H1 (cell line): ENCODE measurements at regions not wholly inside any gene's neighbourhood (a gene's known extent, or its start where the extent isn't known, plus 50 kb on each side); places are given as distances from the start of the nearest gene placed in this dataset.

Source experiments
- CTCF ChIA-PET: fragments of 300-600 bp; sonication (Branson Sonifier 250); formaldehyde crosslinking; loops from one replicate; lab custom pipeline; 2021; ENCODE audit not compliant: partially characterized antibody; lab: Charles Lee
- POLR2A ChIA-PET: fragments of 300-600 bp; sonication (Branson Sonifier 250); formaldehyde crosslinking; loops from one replicate; lab custom pipeline; 2021; ENCODE audit warnings: inconsistent platforms; ENCODE audit not compliant: partially characterized antibody; lab: Charles Lee
- DNase-seq, 2 experiments: peaks; one replicate each; pipeline versions ENCODE4 v3.0.0 to v3.0.0-alpha.2; 2010 to 2022; ENCODE audit warnings: low spot score in 2 of 2, low read depth in 1 of 2, mixed read lengths in 1 of 2
- FAIRE-seq: peaks from 2 replicates; lab custom pipeline; 2011; peaks lifted over from hg19 to GRCh38; lab: Jason Lieb, UNC
- H2AFZ ChIP-seq: 2 replicates; pipeline ENCODE4 v1.8.1; 2012; ENCODE audit warnings: low read length, inconsistent platforms
- H2AK5ac ChIP-seq: 2 replicates; pipeline ENCODE4 v1.6.1; 2013; ENCODE audit warnings: low read depth, low read length
- H2BK120ac ChIP-seq: replicated peaks from 2 replicates; pipeline ENCODE3; 2013; ENCODE audit warnings: low read depth, low read length, inconsistent platforms
- H2BK12ac ChIP-seq: 2 replicates; pipeline ENCODE4 v1.6.1; 2013; ENCODE audit warnings: low read depth, low read length
- H2BK15ac ChIP-seq: 2 replicates; pipeline ENCODE4 v1.6.1; 2013; ENCODE audit warnings: low read length
- H2BK20ac ChIP-seq: 2 replicates; pipeline ENCODE4 v1.6.1; 2013; ENCODE audit warnings: low read length
- H2BK5ac ChIP-seq: 2 replicates; pipeline ENCODE4 v1.6.1; 2013; ENCODE audit warnings: low read depth, low read length
- H3K14ac ChIP-seq: 2 replicates; pipeline ENCODE4 v1.6.1; 2013; ENCODE audit warnings: inconsistent platforms; ENCODE audit not compliant: insufficient read length
- H3K18ac ChIP-seq: 2 replicates; pipeline ENCODE4 v1.6.1; 2013; ENCODE audit warnings: low read length; ENCODE audit errors: extremely low read depth
- H3K23ac ChIP-seq: 2 replicates; pipeline ENCODE4 v1.6.1; 2013; ENCODE audit warnings: inconsistent platforms; ENCODE audit not compliant: insufficient read length
- H3K23me2 ChIP-seq: 2 replicates; pipeline ENCODE4 v1.6.1; 2013; ENCODE audit warnings: low read depth, low read length
- H3K27ac ChIP-seq: 2 replicates; pipeline ENCODE4 v1.6.1; 2011; ENCODE audit warnings: low read depth, low read length, inconsistent platforms
- H3K27me3 ChIP-seq, 4 experiments: replicated peaks in 1 of 4; 1 replicate in 1 of 4; 2 replicates in 3 of 4; pipeline versions ENCODE4 v1.6.1 to v1.8.1; 2011 to 2013; ENCODE audit warnings: low read length in 3 of 4, mild to moderate bottlenecking in 3 of 4, inconsistent platforms in 2 of 4, mixed read lengths in 2 of 4, moderate library complexity in 1 of 4; ENCODE audit not compliant: control insufficient read depth in 3 of 4, insufficient read depth in 3 of 4; ENCODE audit errors: extremely low read depth in 1 of 4
- H3K36me3 ChIP-seq, 4 experiments: 2 replicates each; pipeline versions ENCODE4 v1.6.1 to v1.8.1; 2011 to 2013; ENCODE audit warnings: mild to moderate bottlenecking in 4 of 4, low read length in 3 of 4, moderate library complexity in 2 of 4, control low read depth in 1 of 4, inconsistent platforms in 1 of 4; ENCODE audit not compliant: insufficient read depth in 4 of 4, control insufficient read depth in 2 of 4
- H3K4ac ChIP-seq: replicated peaks from 2 replicates; pipeline ENCODE3; 2013; ENCODE audit warnings: low read length, low read depth, mixed read lengths, inconsistent platforms; ENCODE audit not compliant: insufficient read length
- H3K4me1 ChIP-seq, 4 experiments: replicated peaks in 1 of 4; 1 replicate in 1 of 4; 2 replicates in 3 of 4; pipeline versions ENCODE4 v1.6.1 to v1.8.1; 2011 to 2013; ENCODE audit warnings: low read length in 3 of 4, inconsistent platforms in 2 of 4, mixed read lengths in 1 of 4; ENCODE audit not compliant: insufficient read depth in 4 of 4, control insufficient read depth in 3 of 4
- H3K4me2 ChIP-seq, 2 experiments: 2 replicates each; pipeline versions ENCODE4 v1.6.1 to v1.8.1; 2011 to 2013; ENCODE audit warnings: low read depth in 2 of 2, low read length in 2 of 2, control low read depth in 1 of 2, inconsistent platforms in 1 of 2, mild to moderate bottlenecking in 1 of 2; ENCODE audit not compliant: insufficient read depth in 1 of 2
- H3K4me3 ChIP-seq, 4 experiments: fragments of 200-600, 300-600 bp in 1 of 4; sonication (generic), shearing (Covaris generic), sonication (Bioruptor Twin) in 1 of 4; 2 replicates each; pipeline versions ENCODE4 v1.5.1 to v1.8.1; 2011 to 2016; ENCODE audit warnings: low read length in 4 of 4, low read depth in 3 of 4, control low read depth in 2 of 4, inconsistent platforms in 2 of 4, mild to moderate bottlenecking in 2 of 4, mixed read lengths in 1 of 4, moderate library complexity in 1 of 4; ENCODE audit not compliant: insufficient read depth in 2 of 4; ENCODE audit errors: extremely low read depth in 1 of 4
- H3K56ac ChIP-seq: replicated peaks from 2 replicates; pipeline ENCODE3; 2013; ENCODE audit warnings: low read depth, mild to moderate bottlenecking, mixed read lengths, low read length, inconsistent platforms; ENCODE audit not compliant: insufficient read length
- H3K79me1 ChIP-seq: 2 replicates; pipeline ENCODE4 v1.6.1; 2013; ENCODE audit warnings: low read depth, low read length, control low read depth
- H3K79me2 ChIP-seq, 2 experiments: 2 replicates each; pipeline versions ENCODE4 v1.6.1 to v1.8.1; 2012 to 2013; ENCODE audit warnings: low read length in 2 of 2, mild to moderate bottlenecking in 2 of 2, inconsistent platforms in 1 of 2; ENCODE audit not compliant: insufficient read depth in 2 of 2, control insufficient read depth in 1 of 2
- H3K9ac ChIP-seq, 4 experiments: replicated peaks in 1 of 4; 1 replicate in 1 of 4; 2 replicates in 3 of 4; pipeline versions ENCODE4 v1.6.1 to v1.8.1; 2011 to 2013; ENCODE audit warnings: low read depth in 3 of 4, low read length in 3 of 4, control low read depth in 2 of 4, mild to moderate bottlenecking in 2 of 4, moderate library complexity in 2 of 4, inconsistent platforms in 1 of 4; ENCODE audit errors: extremely low read depth in 1 of 4
- H3K9me3 ChIP-seq, 2 experiments: 2 replicates each; pipeline versions ENCODE4 v1.6.1 to v1.8.1; 2012 to 2013; ENCODE audit warnings: mild to moderate bottlenecking in 2 of 2, moderate library complexity in 2 of 2, control low read depth in 1 of 2, inconsistent platforms in 1 of 2, low read depth in 1 of 2, low read length in 1 of 2, mixed read lengths in 1 of 2; ENCODE audit not compliant: insufficient read depth in 2 of 2
- H4K20me1 ChIP-seq, 2 experiments: replicated peaks in 1 of 2; 2 replicates each; pipeline versions ENCODE3 to v1.8.1; 2011 to 2013; ENCODE audit warnings: inconsistent platforms in 2 of 2, low read length in 2 of 2, mild to moderate bottlenecking in 1 of 2; ENCODE audit not compliant: insufficient read depth in 2 of 2, control insufficient read depth in 1 of 2
- H4K5ac ChIP-seq: 2 replicates; pipeline ENCODE4 v1.6.1; 2013; ENCODE audit warnings: low read length, low read depth, mixed read lengths, inconsistent platforms; ENCODE audit not compliant: insufficient read length
- H4K8ac ChIP-seq: 2 replicates; pipeline ENCODE4 v1.8.0; 2013; ENCODE audit warnings: mild to moderate bottlenecking, moderate library complexity, low read length, inconsistent platforms; ENCODE audit not compliant: insufficient read depth; ENCODE audit errors: extremely low read depth
- H4K91ac ChIP-seq: replicated peaks from 2 replicates; pipeline ENCODE3; 2013; ENCODE audit warnings: low read length, mixed read lengths, inconsistent platforms; ENCODE audit not compliant: insufficient read length
- BRCA1 ChIP-seq: IDR thresholded peaks from 2 replicates; pipeline ENCODE4 v1.6.1; 2012; ENCODE audit warnings: low read depth, low read length, improper control_type of control experiment
- CBX8 ChIP-seq: fragments of 300-800, 300-1000 bp; sonication (generic); IDR thresholded peaks from 2 replicates; pipeline ENCODE4 v1.7.1; 2016; ENCODE audit warnings: low read depth, low read length, borderline replicate concordance
- CEBPB ChIP-seq: IDR thresholded peaks from 2 replicates; pipeline ENCODE4 v1.6.1; 2012; ENCODE audit warnings: low read depth, low read length
- FOSL1 ChIP-seq: IDR thresholded peaks from 2 replicates; pipeline ENCODE4 v1.6.1; 2011; ENCODE audit warnings: mild to moderate bottlenecking, low read depth, low read length, moderate library complexity; ENCODE audit not compliant: insufficient read depth
- HDAC2 ChIP-seq, 2 experiments: fragments of 300-600 bp in 1 of 2; sonication (generic) in 1 of 2; IDR thresholded peaks; 2 replicates each; pipeline ENCODE4 v1.6.1; 2011 to 2012; ENCODE audit warnings: low read depth in 2 of 2, low read length in 2 of 2, mild to moderate bottlenecking in 2 of 2, moderate library complexity in 2 of 2, borderline replicate concordance in 1 of 2, inconsistent platforms in 1 of 2
- JUN ChIP-seq: IDR thresholded peaks from 2 replicates; pipeline ENCODE4 v1.6.1; 2011; ENCODE audit warnings: low read depth, mild to moderate bottlenecking, improper control_type of control experiment, low read length
- KDM5A ChIP-seq: fragments of 200-600 bp; IDR thresholded peaks from 2 replicates; pipeline ENCODE4 v1.7.1; 2012; ENCODE audit warnings: mild to moderate bottlenecking, low read length, inconsistent platforms, mixed read lengths
- POLR2A ChIP-seq, 2 experiments: IDR thresholded peaks; 1 replicate in 1 of 2; 2 replicates in 1 of 2; pipeline ENCODE4 v1.6.1; 2011; ENCODE audit warnings: low read depth in 2 of 2, low read length in 2 of 2, mild to moderate bottlenecking in 2 of 2; ENCODE audit errors: control extremely low read depth in 1 of 2
- RAD21 ChIP-seq, 2 experiments: IDR thresholded peaks in 1 of 2; conservative IDR thresholded peaks in 1 of 2; 2 replicates each; pipeline ENCODE4 v1.6.1; 2011; ENCODE audit warnings: low read depth in 2 of 2, low read length in 2 of 2, improper control_type of control experiment in 1 of 2, inconsistent platforms in 1 of 2, mild to moderate bottlenecking in 1 of 2, moderate library complexity in 1 of 2
- RBBP5 ChIP-seq: IDR thresholded peaks from 2 replicates; pipeline ENCODE4 v1.7.1; 2012; ENCODE audit warnings: low read depth, mild to moderate bottlenecking, inconsistent platforms, low read length, moderate library complexity, borderline replicate concordance
- SP2 ChIP-seq: IDR thresholded peaks from 2 replicates; pipeline ENCODE4 v1.6.1; 2012; ENCODE audit warnings: mild to moderate bottlenecking, low read length, inconsistent platforms
- SP4 ChIP-seq: IDR thresholded peaks from 2 replicates; pipeline ENCODE4 v1.6.1; 2012; ENCODE audit warnings: low read length, inconsistent platforms
- TAF7 ChIP-seq: optimal IDR thresholded peaks from 2 replicates; pipeline ENCODE3; 2011; ENCODE audit warnings: low read depth, mild to moderate bottlenecking, inconsistent platforms, low read length, moderate library complexity, borderline replicate concordance
- TEAD4 ChIP-seq: IDR thresholded peaks from 2 replicates; pipeline ENCODE4 v1.6.1; 2012; ENCODE audit warnings: low read depth, low read length, inconsistent platforms, mixed read lengths
- WGBS, 2 experiments: shearing (Covaris generic) in 1 of 2; methylation state at CpG; one replicate each; pipeline versions ENCODE4 v1.1.6 to v1.1.7; 2013 to 2015; ENCODE audit warnings: low lambda C conversion rate in 2 of 2, mixed read lengths in 2 of 2, inconsistent platforms in 1 of 2, low coverage in 1 of 2, missing lambda C conversion rate in 1 of 2; ENCODE audit not compliant: insufficient replicate concordance in 2 of 2, insufficient coverage in 1 of 2, insufficient read length in 1 of 2; ENCODE audit errors: extremely low coverage in 1 of 2, missing lambda C conversion rate in 1 of 2; 5-methylcytosine and 5-hydroxymethylcytosine counted together
- TF ChIP-seq, protein P1 (sequence below): IDR thresholded peaks from 2 replicates; pipeline ENCODE4 v1.6.1; 2012; ENCODE audit warnings: inconsistent platforms

DNA sequence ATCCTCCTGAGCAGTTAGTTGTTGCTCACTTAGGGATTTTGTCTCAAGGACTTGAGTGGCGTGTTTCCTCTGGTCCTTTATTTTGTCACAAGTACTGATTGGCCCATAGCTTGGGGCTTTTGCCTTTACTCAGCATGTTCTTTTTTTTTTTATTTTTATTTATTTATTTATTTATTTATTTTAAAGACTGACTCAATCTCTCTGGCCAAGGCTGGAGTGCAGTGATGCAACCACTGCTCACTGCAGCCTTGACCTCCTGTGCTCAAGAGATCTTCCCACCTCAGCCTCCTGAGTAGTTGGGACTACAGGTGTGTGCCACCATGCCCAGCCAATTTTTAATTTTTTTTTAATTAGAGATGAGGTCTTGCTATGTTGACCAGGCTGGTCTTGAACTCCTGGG, 223.9 kb upstream of the TPM1 start:
- ChIA-PET POLR2A (no interaction called here), CTCF (interaction anchor here (1.3 to 2.2 kb wide), 4 partner anchors 8 to 77 kb away, joined by 3 to 5 read pairs (median 4); no protein-coding TSS in a partner anchor)
- no peak overlapping the region for H3K4ac ChIP-seq
- H3K79me1 ChIP-seq = no peaks in the 10 kb centered on the region
- no peak overlapping the region for H3K27ac ChIP-seq
- H3K23me2 ChIP-seq = no peaks in the 10 kb centered on the region; the same call in 1 of the 2 replicates
- H4K8ac ChIP-seq = no peak overlapping the region
- no peaks in the 10 kb centered on the region for H3K36me3 ChIP-seq
- H2AK5ac ChIP-seq = no peak overlapping the region
- H4K5ac ChIP-seq = no peak overlapping the region
- no peak for FAIRE-seq
- no peaks in the 10 kb centered on the region for H3K79me2 ChIP-seq
- no peaks in the 10 kb centered on the region for H3K27me3 ChIP-seq
- WGBS, 2 experiments = 94% methylated on average over 1 of the region's 1 CpG; no CpG with 5 or more reads in 1 of the 2 experiments
- H3K23ac ChIP-seq = no peak overlapping the region
- H4K20me1 ChIP-seq = no peaks in the 10 kb centered on the region
- H3K56ac ChIP-seq = no peak overlapping the region
- no peak overlapping the region for H3K14ac ChIP-seq
- no peak overlapping the region for H4K91ac ChIP-seq
- no peaks in the 10 kb centered on the region for H3K9me3 ChIP-seq
- H3K4me3 ChIP-seq = no peak overlapping the region
- no peak overlapping the region for H2BK15ac ChIP-seq
- H2BK5ac ChIP-seq = no peak overlapping the region
- H3K9ac ChIP-seq = no peak overlapping the region
- H2BK20ac ChIP-seq = no peak overlapping the region
- no peak overlapping the region for H2BK120ac ChIP-seq
- H3K4me1 ChIP-seq = no peaks in the 10 kb centered on the region
- no peak for DNase-seq
- H2AFZ ChIP-seq = no peak overlapping the region
- H2BK12ac ChIP-seq = no peak overlapping the region
- H3K4me2 ChIP-seq = no peak overlapping the region
- H3K18ac ChIP-seq = no peak overlapping the region
- no peak for TF ChIP-seq HDAC2 (IDR thresholded peaks at IDR 0.05; ENCODE audit: borderline replicate concordance in 1 of 2, low read depth in 2 of 2, low read length in 2 of 2)
- TF ChIP-seq POLR2A (IDR thresholded peaks at IDR 0.05; ENCODE audit: control extremely low read depth in 1 of 2, low read depth in 2 of 2, low read length in 2 of 2) = no peak
- TF ChIP-seq CBX8 = no peak
- TF ChIP-seq FOSL1 = no peak
- TF ChIP-seq, protein P1, sequence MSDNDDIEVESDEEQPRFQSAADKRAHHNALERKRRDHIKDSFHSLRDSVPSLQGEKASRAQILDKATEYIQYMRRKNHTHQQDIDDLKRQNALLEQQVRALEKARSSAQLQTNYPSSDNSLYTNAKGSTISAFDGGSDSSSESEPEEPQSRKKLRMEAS = no peak
- no peak for TF ChIP-seq KDM5A
- TF ChIP-seq BRCA1 = no peak
- TF ChIP-seq TEAD4 = no peak
- TF ChIP-seq SP2 = no peak
- no peak for TF ChIP-seq CEBPB
- no peak for TF ChIP-seq RBBP5
- TF ChIP-seq TAF7 = no peak
- no peak for TF ChIP-seq JUN
- TF ChIP-seq SP4 = no peak
- no peak for TF ChIP-seq RAD21 (IDR thresholded peaks at IDR 0.05 in 1 of 2, conservative IDR thresholded peaks at IDR 0.05 in 1 of 2; ENCODE audit: low read depth in 2 of 2, low read length in 2 of 2)
